Cardiac muscle cell (in vitro differentiated cells and primary cell): ENCODE measurements at regions not wholly inside any gene's neighbourhood (a gene's known extent, or its start where the extent isn't known, plus 50 kb on each side); places are given as distances from the start of the nearest gene placed in this dataset.

ENCODE experiments used
- DNase-seq, 2 donors: peaks; one replicate each; pipeline versions ENCODE4 v3.0.0 to v3.0.0-alpha.2; 2010 to 2017; ENCODE audit warnings: low read depth in 1 of 2, low spot score in 1 of 2
- H3K27ac ChIP-seq: fragments of 200-600 bp; sonication (generic); 2 replicates; pipeline ENCODE4 v1.5.1; 2016
- H3K27me3 ChIP-seq: fragments of 200-600 bp; sonication (generic); 2 replicates; pipeline ENCODE4 v1.6.0; 2016; ENCODE audit warnings: control low read depth
- H3K36me3 ChIP-seq: fragments of 200-600 bp; sonication (generic); 2 replicates; pipeline ENCODE4 v1.5.1; 2016; ENCODE audit warnings: control low read depth
- H3K4me1 ChIP-seq: fragments of 200-600 bp; sonication (generic); 2 replicates; pipeline ENCODE4 v1.8.1; 2017; ENCODE audit warnings: low read depth, mild to moderate bottlenecking, mixed run types
- H3K4me3 ChIP-seq: fragments of 200-600 bp; sonication (generic); 2 replicates; pipeline ENCODE4 v1.5.1; 2016; ENCODE audit warnings: mild to moderate bottlenecking
- H3K9me3 ChIP-seq: fragments of 200-600 bp; sonication (generic); 2 replicates; pipeline ENCODE4 v1.5.1; 2017; ENCODE audit warnings: low read depth, mild to moderate bottlenecking, control low read depth
- CTCF ChIP-seq: IDR thresholded peaks from 2 replicates; pipeline ENCODE4 v1.5.1; 2012; ENCODE audit warnings: low read depth, mild to moderate bottlenecking, low read length

DNA sequence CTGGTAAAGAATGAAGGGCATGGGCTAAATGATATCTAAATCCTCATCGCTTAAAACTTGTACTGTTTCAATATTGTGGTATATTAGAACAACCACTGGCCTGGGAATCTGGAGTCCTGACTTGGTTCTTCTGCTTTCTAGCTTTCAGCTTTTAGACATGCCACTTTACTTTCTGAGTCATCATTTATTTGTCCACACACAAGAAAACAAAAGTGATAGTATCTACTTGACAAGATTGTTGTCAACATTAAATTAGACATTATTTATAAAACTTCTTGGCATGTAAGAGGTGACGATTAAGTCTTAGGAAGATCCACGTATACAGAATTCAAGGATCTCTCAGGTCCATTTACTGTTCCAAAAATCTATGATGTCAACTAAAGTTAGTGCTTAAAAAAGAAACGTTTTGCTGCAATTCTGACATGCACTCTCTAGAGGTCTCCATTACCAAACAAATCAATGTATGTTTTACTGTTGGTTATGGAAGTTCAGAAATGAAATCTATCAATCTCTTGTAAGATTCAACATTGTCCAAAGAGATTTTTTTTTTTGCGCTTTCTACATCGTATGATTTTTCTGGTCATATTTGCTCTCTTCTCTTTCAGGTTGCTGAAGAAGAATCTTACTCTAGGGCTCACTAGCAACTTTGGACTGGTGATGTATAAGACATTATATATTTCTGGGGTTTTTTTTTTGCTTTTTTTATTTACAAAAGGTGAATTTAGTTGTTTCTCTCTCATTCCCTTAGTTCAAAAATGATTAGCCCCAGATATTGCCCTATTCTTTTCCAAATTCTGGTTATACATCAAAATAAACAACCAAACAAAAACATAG, 53.6 kb upstream of the DYNC1I1 start:
- Histone ChIP-seq H3K27ac (no peak overlapping the region), H3K9me3 (no peaks in the 10 kb centered on the region), H3K36me3 (no peaks in the 10 kb centered on the region), H3K4me1 (peaks cover 5% of the 10 kb centered on the region), H3K27me3 (no peaks in the 10 kb centered on the region), H3K4me3 (no peak overlapping the region)
- peak; percentile 51 for TF ChIP-seq CTCF
- DNase-seq, result peak in 1 of 2 donors; percentile 41

DNA sequence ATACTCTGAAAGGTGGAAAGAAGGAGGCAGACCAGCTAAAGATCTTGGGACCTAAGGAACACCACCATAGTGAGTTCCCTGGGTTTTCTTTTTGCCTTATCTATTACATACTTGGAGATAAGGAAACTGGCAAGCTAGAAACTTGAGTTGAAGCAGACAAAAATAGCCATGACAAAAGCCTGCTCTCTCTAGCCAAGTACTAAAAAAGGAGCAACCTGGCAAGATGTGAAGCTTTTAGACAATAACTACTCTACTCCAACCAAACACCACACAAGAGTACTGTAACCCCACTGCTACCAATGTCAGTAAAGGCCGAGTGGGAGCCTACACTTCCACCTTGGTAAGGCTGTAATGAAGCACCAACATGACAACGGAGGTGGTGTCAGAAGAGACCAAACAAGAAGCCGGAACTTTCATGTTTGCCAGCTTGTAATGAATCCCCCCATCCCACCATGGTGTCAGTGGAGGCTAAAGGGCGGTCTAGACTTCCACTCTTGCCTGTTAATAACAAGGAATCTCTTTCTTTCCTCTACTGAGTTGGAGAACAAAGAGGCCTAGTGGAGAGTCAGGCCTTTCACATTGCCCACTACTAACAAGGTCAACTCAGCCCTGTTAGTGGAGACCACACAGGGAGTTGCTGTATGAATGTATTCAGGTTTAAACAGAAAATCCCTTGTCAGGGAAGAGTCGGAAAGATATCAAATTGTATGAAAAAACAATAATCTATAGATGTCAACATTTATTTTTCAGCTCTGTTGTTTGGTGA, 55.8 kb upstream of the DYNC1I1 start:
- no peak for DNase-seq
- Histone ChIP-seq H3K27me3 (no peaks in the 10 kb centered on the region), H3K9me3 (no peaks in the 10 kb centered on the region), H3K4me3 (no peak overlapping the region), H3K4me1 (peaks cover 5% of the 10 kb centered on the region), H3K27ac (peak overlapping the region; percentile 37), H3K36me3 (no peaks in the 10 kb centered on the region)
- TF ChIP-seq CTCF, result no peak

DNA sequence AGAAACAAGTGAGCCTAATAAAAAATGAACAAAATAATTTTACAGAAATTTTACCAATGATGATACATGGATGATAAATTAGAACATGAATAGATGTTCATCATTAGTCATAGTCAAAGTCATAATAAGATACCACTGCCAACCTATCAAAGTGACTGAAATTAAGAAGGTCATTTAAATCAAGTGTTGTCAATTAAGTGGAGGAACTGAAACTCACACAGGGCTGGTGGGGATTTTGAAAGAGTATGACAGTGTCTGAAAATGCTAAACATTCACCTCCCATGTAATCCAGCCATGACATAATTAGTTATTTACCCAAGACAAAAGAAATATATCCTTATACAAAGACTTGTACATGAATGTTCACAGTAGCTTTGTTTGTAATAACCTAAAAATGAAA, 57.1 kb upstream of the DYNC1I1 start:
- Histone ChIP-seq H3K4me1 (peaks cover 5% of the 10 kb centered on the region), H3K36me3 (no peaks in the 10 kb centered on the region), H3K27ac (no peak overlapping the region), H3K9me3 (no peaks in the 10 kb centered on the region), H3K4me3 (no peak overlapping the region), H3K27me3 (no peaks in the 10 kb centered on the region)
- TF ChIP-seq CTCF, result no peak
- no peak for DNase-seq

DNA sequence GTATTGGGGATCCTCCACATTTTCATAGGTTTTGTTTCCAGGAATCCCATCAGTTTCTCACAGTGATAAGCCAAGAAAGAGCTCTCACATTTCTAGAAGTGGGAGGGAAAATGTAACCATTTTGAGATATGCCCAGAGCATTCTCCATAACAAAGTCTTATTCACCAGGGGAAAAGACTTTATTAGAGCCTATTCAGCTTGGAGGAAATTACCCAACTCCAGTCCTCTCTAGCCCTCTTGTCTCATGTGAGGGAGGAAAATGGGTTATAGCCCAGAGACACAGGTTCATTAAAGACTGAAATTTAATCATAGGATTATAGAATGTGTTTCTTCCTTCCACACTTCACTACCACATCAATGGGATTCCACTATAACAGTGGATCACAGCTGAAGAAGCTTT, 61.6 kb upstream of the DYNC1I1 start:
- H3K4me3 ChIP-seq, result no peak overlapping the region
- no peaks in the 10 kb centered on the region for H3K27me3 ChIP-seq
- no peaks in the 10 kb centered on the region for H3K9me3 ChIP-seq
- no peaks in the 10 kb centered on the region for H3K36me3 ChIP-seq
- DNase-seq, result no peak
- H3K27ac ChIP-seq, result no peak overlapping the region
- no peaks in the 10 kb centered on the region for H3K4me1 ChIP-seq
- TF ChIP-seq CTCF, result no peak

DNA sequence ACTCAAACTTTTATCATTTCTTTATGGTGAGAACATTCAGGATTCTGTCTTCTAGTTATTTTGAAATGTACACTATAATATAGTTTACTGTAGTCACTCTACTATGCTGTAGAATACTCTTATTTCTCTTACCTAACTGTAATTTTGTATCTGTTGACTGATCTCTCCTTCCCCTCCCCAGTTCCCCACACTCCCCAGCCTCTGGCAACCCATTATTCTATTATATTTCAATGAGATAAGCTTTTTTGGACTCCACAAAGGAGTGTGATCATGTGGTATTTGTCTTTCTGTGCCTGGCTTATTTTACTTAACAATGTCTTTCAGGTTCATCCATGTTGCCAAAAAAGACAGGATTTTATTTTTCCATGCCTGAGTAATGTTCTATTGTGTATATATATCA, 71.4 kb upstream of the DYNC1I1 start:
- H3K27me3 ChIP-seq, result peaks cover 11% of the 10 kb centered on the region
- no peaks in the 10 kb centered on the region for H3K36me3 ChIP-seq
- H3K9me3 ChIP-seq, result no peaks in the 10 kb centered on the region
- no peak overlapping the region for H3K27ac ChIP-seq
- H3K4me1 ChIP-seq, result no peaks in the 10 kb centered on the region
- no peak for TF ChIP-seq CTCF
- no peak for DNase-seq
- H3K4me3 ChIP-seq, result no peak overlapping the region
